ENCODE measurements at regions not wholly inside any gene's neighbourhood (a gene's known extent, or its start where the extent isn't known, plus 50 kb on each side); places are given as distances from the start of the nearest gene placed in this dataset.

DNA sequence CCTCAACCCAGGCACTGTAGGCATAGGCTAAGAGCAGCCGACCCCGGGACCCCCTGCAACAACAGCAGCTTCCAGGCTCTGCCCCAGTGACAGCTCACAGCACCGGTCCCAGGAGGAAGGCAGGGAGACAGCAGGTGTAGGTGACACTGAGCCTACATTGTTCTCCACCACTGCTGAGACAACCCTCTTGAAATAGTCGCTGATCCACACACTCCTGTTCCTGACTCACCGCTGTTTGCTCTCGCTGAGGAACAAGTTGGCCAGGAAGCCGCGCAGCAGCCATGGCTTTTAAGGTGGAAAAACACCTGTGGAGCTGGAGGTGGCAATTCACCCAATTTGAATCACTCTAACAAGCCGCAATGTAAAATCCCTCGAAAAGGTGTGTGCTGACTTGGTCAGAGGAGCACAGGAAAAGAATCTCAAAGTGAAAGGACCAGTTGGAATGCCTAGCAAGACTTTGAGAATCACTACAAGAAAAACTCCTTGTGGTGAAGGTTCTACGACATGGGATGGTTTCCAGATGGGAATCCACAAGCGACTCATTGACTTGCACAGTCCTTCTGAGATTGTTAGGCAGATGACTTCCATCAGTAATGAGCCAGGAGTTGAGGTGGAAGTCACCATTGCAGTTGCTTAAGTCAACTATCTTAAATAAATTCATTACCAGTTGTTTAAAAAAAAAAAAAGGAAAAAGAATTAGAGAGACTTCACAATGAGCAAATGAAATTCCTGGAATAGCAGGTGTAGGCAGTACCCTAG lies 167.5 kb downstream of the ARL4C start:
- TF ChIP-seq, protein P1, sequence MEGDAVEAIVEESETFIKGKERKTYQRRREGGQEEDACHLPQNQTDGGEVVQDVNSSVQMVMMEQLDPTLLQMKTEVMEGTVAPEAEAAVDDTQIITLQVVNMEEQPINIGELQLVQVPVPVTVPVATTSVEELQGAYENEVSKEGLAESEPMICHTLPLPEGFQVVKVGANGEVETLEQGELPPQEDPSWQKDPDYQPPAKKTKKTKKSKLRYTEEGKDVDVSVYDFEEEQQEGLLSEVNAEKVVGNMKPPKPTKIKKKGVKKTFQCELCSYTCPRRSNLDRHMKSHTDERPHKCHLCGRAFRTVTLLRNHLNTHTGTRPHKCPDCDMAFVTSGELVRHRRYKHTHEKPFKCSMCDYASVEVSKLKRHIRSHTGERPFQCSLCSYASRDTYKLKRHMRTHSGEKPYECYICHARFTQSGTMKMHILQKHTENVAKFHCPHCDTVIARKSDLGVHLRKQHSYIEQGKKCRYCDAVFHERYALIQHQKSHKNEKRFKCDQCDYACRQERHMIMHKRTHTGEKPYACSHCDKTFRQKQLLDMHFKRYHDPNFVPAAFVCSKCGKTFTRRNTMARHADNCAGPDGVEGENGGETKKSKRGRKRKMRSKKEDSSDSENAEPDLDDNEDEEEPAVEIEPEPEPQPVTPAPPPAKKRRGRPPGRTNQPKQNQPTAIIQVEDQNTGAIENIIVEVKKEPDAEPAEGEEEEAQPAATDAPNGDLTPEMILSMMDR (conservative IDR thresholded peaks at IDR 0.05; ENCODE audit: low read length), result no peak
- no peak for TF ChIP-seq EZH2phosphoT487 (IDR thresholded peaks at IDR 0.05; ENCODE audit: borderline replicate concordance)

Data from Loucy (cell line).